CD4-positive, alpha-beta T cell treated with Interleukin-12 subunit alpha and Interleukin-12 subunit beta, for 1 hour (primary cell): ENCODE measurements at regions not wholly inside any gene's neighbourhood (a gene's known extent, or its start where the extent isn't known, plus 50 kb on each side); places are given as distances from the start of the nearest gene placed in this dataset.
"Not testable (repeated sequence)": the region's sequence is repeated elsewhere in the genome, so short reads cannot be mapped to it uniquely, and the experiment has no call there.

Experiments
- DNase-seq: peaks from one replicate; pipeline ENCODE4 v3.0.0-alpha.2; 2020

- DNase-seq = no peak
Observed at GRCh38 chr5:117191251-117191650, 616.6 kb upstream of the SEMA6A start.

DNA sequence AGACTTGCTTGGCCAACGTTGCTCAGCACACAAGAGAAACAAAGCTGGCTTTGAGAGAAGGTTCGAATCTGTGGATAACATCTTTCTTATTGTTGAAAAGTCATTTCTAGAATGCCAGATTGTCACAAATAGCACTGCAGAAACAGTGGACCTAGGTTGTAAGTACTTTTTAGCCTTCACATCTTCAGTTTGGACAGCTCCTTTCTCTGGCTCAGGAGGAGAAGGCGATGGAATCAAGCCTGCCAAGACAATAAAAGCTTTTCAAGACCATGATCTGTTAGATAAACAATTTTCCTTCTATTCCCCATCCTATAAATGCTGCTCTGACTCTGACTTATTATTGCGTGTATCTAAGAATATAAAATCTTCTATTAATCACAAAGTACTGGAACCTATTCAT, 615.2 kb upstream of the SEMA6A start:
- DNase-seq = no peak

DNA sequence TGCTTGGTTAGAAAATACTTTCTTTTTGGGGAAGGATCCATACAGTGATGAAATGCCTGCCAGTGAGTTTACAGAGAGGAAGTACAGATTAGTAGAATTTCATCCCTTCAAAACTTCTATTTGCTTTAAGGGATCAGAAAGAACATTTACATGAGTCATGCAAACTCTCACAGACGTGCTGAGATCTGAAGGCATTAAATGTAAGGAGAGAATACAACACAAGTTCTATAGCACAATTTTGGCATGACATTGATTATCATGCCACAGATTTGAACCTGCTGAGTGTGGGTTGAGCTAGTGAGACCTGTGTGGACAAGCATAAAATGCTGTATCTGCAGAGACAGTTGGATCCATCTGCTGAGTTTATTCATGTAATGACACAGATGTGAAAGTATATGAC, 613.6 kb upstream of the SEMA6A start:
- DNase-seq = no peak

DNA sequence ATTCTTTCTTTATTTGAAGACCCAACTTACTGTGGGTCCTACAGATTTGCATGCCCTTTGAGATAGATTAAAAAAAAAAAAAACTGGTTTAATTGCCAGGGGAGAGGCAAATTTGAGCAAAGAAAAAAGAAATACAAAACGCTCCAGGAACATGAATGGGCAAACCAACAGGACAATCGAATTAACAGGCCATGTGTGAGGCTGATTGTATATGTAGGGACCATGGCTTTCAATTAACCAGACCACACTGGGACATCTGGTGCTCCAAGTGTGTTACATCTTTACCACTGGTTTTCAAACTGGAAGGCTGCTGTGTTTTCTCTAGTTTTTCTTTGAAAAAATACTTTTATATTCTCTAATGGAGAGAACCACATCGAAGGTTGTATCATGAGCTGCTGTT, 612.1 kb upstream of the SEMA6A start:
- DNase-seq = no peak

DNA sequence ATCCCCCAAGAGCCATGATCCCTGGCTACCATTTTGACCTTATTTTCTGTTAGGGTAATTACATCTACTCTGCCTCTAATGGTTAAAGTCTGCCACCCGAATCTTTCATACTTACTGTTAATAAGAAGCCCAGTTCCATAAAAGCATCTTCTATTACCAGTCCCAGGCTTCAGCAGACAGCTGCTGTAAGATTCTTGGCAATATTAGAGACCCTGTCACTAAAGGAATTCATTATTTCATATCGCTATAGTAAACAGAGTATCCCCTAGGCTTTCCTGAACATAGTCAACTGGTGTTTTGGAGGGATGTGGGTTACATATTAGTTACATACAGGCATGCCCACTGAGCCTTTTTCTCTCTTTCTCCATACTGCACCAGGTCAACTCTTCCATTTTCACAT, 608.7 kb upstream of the SEMA6A start:
- no peak for DNase-seq

DNA sequence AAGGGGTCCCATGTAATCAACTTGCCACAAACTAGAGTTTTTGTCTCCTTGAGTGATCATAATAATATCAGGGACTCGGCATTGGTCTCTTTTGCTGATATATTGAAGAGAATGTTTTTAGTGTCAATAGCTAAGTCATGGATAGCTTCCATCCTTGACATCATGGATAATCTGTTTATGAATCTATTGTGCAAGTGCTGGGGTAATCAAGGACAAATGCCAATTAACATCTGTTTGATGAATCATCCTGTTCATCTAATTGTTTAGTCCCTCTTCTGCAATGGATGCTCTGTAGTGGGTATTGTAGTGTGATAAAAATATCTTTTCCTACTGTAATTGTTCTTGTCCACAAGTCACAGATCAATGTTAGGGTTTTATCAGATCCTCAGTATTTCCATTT, 607.5 kb upstream of the SEMA6A start:
- DNase-seq = no peak

GRCh38 chr5:117177302-117177701, 602.7 kb upstream of the SEMA6A start:
- DNase-seq = no peak

- DNase-seq = no peak
Observed at GRCh38 chr5:117165068-117165467, 590.4 kb upstream of the SEMA6A start.

- no peak for DNase-seq
Observed at GRCh38 chr5:117161718-117162335, 587.2 kb upstream of the SEMA6A start.

DNA sequence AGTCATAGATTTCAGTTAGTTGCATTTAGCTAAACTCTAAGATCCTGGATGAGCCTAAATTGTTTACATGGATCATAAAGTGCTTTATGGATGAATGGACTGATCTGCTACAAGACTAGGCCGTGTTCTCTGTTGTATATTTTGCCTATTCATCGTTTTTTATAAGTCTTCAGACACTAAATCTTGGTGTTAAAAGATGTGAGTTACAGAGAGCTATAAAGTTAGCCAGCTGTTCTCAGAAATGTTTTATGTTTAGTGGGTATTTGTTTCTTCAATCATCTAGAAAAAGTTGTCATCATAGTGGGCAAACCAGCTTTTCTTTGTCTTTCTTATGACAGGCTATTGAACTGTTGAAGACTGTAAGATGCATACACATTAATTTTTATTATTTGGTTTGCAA, 585.8 kb upstream of the SEMA6A start:
- no peak for DNase-seq

- DNase-seq = no peak
Observed at GRCh38 chr5:117149312-117149711, 574.7 kb upstream of the SEMA6A start.

DNA sequence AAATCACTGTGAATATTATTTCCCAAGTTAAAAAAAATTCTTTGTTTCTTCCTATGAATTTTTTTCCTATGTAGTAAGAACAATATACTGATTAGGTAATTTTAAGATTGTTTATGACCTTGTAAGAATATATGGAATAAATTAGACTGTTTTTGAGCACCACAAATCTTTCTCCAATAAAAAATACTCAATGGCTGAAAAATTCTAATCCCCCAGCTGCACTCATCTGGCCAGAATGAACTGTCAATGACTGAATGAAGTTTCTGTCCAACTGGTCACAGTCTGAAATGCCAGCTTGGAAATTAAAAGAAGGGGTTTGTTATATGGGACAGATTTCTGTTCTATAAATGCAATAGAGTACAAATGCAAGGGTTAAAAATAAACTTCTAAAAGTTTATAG, 569.5 kb upstream of the SEMA6A start:
- DNase-seq = no peak

GRCh38 chr5:117143406-117143805, 568.8 kb upstream of the SEMA6A start:
- DNase-seq = no peak

DNA sequence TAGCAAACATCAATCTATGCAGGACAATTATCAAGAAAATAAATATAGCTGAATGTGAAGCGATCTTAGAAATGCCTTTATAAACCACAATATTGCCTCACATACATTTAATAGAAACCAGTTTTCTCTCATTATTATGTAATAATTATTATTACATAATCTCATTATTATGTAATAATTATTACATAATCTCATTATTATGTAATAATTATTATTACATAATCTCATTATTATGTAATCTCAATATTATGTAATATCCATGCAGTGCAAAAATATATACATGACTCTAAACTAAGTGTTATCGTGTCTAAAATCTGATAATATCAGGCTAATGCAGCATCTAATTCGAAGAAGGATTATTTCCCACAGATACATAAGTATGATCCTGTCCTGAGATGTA, 563.9 kb upstream of the SEMA6A start:
- no peak for DNase-seq

- no peak for DNase-seq
Observed at GRCh38 chr5:117135851-117136250, 561.2 kb upstream of the SEMA6A start.

- DNase-seq = no peak
Observed at GRCh38 chr5:117133198-117133597, 558.6 kb upstream of the SEMA6A start.

DNA sequence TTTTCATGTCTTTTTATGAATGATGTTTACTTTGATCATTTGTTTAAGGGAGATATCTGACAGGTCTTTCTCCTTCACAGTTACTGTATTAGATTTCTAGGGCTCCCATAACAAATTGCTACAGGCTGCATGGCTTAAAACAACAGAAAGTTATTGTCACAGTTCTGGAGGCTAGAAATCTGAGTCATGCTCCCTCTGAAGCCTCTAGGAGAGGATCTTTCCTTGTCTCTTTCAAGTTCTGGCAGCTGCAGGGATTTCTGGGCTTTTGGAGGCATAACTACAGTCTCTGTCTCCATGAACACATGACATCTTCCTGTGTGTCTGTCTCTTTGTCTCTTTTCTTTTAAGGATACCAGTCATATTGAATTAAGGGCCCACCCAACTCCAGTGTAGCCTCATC, 557.3 kb upstream of the SEMA6A start:
- DNase-seq = no peak

- DNase-seq = no peak
Observed at GRCh38 chr5:117131048-117131679, 556.5 kb upstream of the SEMA6A start.

- no peak for DNase-seq
Observed at GRCh38 chr5:117118499-117118898, 543.9 kb upstream of the SEMA6A start.

DNA sequence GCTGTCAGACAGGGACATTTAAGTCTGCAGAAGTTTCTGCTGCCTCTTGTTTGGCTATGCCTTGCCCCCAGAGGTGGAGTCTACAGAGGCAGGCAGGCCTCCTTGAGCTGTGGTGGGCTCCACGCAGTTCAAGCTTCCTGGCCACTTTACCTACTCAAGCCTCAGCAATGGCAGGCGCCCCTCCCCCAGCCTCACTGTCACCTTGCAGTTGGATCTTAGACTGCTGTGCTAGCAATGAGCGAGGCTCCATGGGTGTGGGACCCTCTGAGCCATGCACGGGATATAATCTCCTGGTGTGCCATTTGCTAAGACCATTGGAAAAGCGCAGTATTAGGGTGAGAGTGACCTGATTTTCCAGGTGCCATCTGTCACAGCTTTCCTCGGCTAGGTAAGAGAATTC, 542.7 kb upstream of the SEMA6A start:
- DNase-seq = not testable (repeated sequence)

DNA sequence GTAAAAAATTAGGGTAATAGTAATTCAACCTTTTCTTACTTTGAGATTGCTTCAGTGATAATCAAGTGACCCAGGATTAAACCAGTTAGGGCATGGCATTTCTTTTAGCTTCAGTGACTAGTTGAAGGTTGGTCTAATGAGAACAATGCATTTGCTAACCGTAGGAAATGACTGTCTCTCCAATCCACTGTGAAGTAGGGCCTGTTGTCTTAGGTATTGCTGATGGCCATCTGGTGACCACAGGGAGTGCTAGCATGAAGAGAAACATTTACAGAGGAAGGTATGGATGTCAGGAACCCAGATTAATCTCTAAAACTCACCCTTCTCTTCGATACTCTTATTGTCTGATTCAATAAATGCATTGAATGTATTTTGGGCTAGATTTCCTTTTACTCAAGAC, 535.9 kb upstream of the SEMA6A start:
- DNase-seq = no peak

- no peak for DNase-seq
Observed at GRCh38 chr5:117107859-117108258, 533.2 kb upstream of the SEMA6A start.

DNA sequence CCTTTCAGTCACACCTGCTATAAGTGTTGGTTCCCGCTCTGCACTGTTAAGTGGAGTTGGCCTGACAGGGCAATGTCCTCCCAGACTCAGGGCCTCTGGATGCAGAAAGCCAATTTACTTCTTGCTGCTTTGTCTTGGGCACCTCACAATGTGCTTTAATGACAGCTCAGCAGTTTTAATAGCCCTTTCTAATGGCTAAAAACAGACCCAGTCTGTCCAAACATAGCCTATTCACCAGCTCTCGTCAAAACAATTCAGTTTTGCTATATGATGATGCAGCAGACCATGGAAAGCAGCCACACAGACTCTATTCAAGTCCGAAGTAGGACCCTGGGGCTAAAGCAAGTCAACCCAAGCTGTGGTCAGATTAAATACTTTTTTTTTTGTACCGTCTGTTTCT, 529.1 kb upstream of the SEMA6A start:
- DNase-seq = no peak

DNA sequence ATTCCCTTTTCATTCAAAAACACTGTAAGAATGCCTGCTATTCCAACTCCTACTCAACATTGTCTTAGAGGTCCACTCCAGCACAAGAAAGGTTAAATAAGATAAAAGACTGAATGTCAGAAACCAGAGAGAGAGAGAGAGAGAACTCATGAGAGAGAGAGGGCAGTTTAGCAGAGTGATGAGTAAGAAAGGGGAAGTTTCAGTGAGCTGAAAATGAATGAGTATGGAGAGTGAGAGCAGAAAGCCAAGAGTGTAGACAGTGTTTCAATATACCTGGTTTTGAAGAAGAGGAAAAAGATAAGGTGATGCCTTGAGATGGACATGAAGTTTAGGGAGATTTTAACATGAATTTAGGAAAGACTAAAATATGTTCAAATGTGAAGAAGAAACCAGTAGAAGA, 528.0 kb upstream of the SEMA6A start:
- no peak for DNase-seq

GRCh38 chr5:117100176-117100575, 525.6 kb upstream of the SEMA6A start:
- no peak for DNase-seq
